K562 (cell line): ENCODE measurements at regions not wholly inside any gene's neighbourhood (a gene's known extent, or its start where the extent isn't known, plus 50 kb on each side); places are given as distances from the start of the nearest gene placed in this dataset.

Experiments used
- HNRNPL ChIP-seq: fragments of 200-400 bp; formaldehyde crosslinking; IDR thresholded peaks from 2 replicates; pipeline ENCODE4 v1.6.1; 2017; ENCODE audit warnings: low read depth, mild to moderate bottlenecking, low read length
- JUN ChIP-seq, 2 experiments: sonication (generic) in 1 of 2; formaldehyde crosslinking in 1 of 2; IDR thresholded peaks; 2 replicates each; pipeline versions ENCODE4 v1.6.1 to v1.8.0; 2012 to 2022; ENCODE audit warnings: borderline replicate concordance in 2 of 2, mild to moderate bottlenecking in 2 of 2, improper control_type of control experiment in 1 of 2, low read depth in 1 of 2, low read length in 1 of 2, missing genetic modification reagents in 1 of 2

- TF ChIP-seq HNRNPL (no peak), JUN (IDR thresholded peaks at IDR 0.05; ENCODE audit: borderline replicate concordance, low read depth, low read length) (no peak), JUN (CRISPR knock-in tag; IDR thresholded peaks at IDR 0.05; ENCODE audit: borderline replicate concordance) (no peak)
Measured at GRCh38 chr6:222468-222867, 69.8 kb upstream of the DUSP22 start.
